Activated CD8-positive, alpha-beta T cell treated with anti-CD3 and anti-CD28 coated beads, Interleukin-2, amount 10 ng/mL, durations not matched to agents 7 days and 5 days (primary cell): ENCODE measurements at regions not wholly inside any gene's neighbourhood (a gene's known extent, or its start where the extent isn't known, plus 50 kb on each side); places are given as distances from the start of the nearest gene placed in this dataset.

Experiments
- ATAC-seq: fragments of 150-1000 bp; cut with Tn5 transposase; one replicate; pipeline ENCODE4 v1.10.0; 2021; ENCODE audit warnings: moderate library complexity
- CTCF ChIA-PET: fragments of 350-600 bp; sonication (Branson Sonifier 250); formaldehyde crosslinking; loops from one replicate; lab custom pipeline; 2021; ENCODE audit warnings: antibody characterized with exemption; lab: Charles Lee
- POLR2A ChIA-PET: fragments of 350-600 bp; sonication (Branson Sonifier 250); formaldehyde crosslinking; loops from one replicate; lab custom pipeline; 2021; ENCODE audit warnings: antibody characterized with exemption; lab: Charles Lee
- DNase-seq: peaks from one replicate; pipeline ENCODE4 v3.0.0-alpha.2; 2020
- H3K27ac Mint-ChIP-seq: one replicate; pipeline ENCODE4 v1.8.0; 2021; ENCODE audit warnings: mild to moderate bottlenecking, mixed read lengths
- H3K27me3 Mint-ChIP-seq: one replicate; pipeline ENCODE4 v1.8.0; 2021; ENCODE audit warnings: low read depth, mixed read lengths
- H3K36me3 Mint-ChIP-seq: one replicate; pipeline ENCODE4 v1.8.0; 2021; ENCODE audit warnings: low read depth, mixed read lengths
- H3K4me1 Mint-ChIP-seq: one replicate; pipeline ENCODE4 v1.8.0; 2021; ENCODE audit warnings: low read depth, mixed read lengths
- H3K4me3 Mint-ChIP-seq: one replicate; pipeline ENCODE4 v1.8.0; 2021; ENCODE audit warnings: mild to moderate bottlenecking, mixed read lengths
- H3K9me3 Mint-ChIP-seq: one replicate; pipeline ENCODE4 v1.8.0; 2022; ENCODE audit warnings: mixed read lengths; ENCODE audit not compliant: insufficient read depth

DNA sequence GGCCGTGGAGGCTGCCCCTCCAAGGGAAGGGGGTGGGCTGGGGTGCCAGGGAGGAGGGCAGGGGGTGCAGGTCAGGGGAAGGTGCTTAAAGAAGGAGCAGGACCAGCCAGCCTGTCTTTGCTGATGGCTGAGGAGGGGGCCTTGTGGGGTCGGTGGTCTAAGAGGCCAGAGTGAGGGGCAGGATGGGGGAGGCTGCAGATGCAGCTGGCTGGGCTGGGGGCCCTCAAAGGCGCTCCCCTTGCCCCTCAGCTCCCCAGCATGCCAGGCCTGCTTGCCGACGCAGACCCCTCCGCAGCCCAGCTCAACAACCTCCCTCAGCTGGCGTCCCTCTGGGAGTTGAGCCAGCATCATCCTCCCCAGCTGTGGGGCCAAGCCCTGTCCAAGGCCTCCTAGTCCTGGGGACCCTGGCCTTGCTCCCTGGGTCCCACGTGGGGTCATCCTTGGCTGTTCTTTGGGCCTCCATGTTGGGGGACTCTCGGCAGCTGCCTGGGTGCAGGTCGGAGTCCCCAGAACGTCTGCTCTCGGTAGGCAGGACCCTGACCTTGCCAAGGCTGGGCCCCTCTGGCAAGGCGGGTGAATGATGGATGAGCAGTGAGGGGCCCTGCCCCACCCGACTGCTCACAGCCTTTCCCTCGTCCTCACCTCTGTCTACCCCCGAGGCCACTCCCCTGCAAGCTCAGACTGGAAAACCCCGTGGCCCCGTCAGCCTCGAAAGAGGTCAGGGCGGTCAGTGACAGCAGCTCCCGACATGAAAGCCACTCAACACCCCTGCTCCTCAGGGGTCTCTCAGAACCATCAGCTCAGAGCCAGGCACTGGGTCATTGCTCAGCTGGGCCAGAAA is 119.4 kb downstream of the FAM53A start:
- CTCF ChIA-PET = interaction anchor here (1.0 kb wide), 1 partner anchor 16 kb away, joined by 3 read pairs; no protein-coding TSS in a partner anchor
- DNase-seq = no peak
- Mint-ChIP-seq H3K36me3 (no peaks in the 10 kb centered on the region), H3K9me3 (no peaks in the 10 kb centered on the region), H3K4me1 (peaks cover 3% of the 10 kb centered on the region), H3K27me3 (no peaks in the 10 kb centered on the region), H3K4me3 (no peak overlapping the region), H3K27ac (no peak overlapping the region)
- POLR2A ChIA-PET = no interaction called here
- ATAC-seq = no peak

DNA sequence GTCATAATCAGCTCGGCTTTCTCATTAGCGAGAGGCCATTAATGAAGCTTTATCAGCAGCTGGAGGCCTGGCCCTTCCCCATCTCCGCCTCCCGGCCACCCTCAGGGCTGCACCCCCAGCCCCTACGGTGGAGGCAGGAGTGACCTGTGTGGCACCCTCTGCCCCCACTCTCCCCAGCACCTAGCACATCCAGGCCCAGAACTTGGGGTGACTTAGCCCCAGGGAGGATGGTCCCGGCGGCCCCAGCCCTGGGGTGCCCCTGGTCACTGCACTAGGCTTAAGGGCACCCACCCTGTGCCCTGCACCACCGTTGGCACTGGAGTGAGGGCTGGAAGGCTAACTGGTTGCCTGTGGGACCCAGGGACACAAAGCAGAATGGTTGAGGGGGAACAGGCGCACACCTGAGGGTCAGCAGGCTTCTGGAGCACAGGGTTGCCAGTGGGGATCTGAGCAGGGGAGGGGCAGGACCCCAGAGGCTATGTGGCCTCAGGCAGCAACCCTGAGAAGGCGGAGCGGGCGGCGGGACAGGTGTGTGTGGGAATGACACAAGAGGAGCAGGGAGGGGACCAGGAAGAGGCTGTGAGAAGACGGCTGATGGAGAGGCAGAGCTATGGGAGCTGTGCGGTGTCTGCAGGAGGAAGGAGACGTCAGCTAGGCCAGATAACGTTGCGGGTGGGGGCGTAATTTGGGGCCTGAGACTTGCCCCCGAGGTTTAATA is 120.2 kb downstream of the FAM53A start:
- H3K9me3 Mint-ChIP-seq = no peaks in the 10 kb centered on the region
- ATAC-seq (no peak), DNase-seq (no peak)
- H3K4me3 Mint-ChIP-seq = no peak overlapping the region
- H3K4me1 Mint-ChIP-seq = peaks cover 3% of the 10 kb centered on the region
- ChIA-PET CTCF (interaction anchor here (1.0 kb wide), 1 partner anchor 15 kb away, joined by 3 read pairs; no protein-coding TSS in a partner anchor), POLR2A (no interaction called here)
- H3K36me3 Mint-ChIP-seq = no peaks in the 10 kb centered on the region
- H3K27me3 Mint-ChIP-seq = no peaks in the 10 kb centered on the region
- H3K27ac Mint-ChIP-seq = no peak overlapping the region

DNA sequence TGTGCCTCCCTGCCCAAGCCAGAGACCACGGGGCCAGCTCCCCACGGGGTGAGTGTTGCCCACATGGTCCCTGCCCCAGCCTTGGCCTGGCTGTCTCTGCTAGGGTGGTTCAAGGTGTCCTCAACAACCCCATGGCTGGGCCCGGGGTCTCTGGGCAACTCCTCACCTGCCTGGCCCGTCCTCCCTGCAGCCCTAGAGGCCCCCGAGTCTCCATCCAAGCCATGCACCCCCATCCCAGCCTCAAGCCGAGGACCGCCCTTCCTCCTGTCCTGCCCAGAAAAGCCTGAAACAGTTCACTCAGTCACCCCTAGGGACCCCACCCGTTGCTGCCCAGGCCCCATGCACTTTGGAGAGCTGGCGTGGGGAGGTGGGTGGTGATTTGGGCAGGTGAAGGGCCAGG is 120.9 kb downstream of the FAM53A start:
- CTCF ChIA-PET = no interaction called here

DNA sequence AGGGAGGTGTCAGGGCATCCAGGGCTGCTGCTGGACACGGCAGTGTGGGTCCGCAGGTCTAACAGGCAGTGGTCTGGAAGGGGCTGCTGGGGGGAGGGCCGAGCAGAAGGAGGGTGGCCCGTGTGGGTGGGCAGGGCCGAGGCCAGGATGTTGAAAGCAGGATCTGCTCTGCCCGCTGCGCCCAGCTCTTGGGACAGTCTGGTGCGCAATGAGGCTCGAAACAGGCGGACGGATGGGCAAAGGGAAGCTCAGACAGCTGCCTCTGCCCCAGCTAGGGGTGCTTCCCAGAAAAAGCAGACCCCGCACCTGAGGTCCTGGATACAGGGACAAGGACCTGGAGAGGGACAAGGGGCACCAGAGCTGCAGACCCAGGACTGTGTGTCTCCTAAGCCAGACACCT is 121.3 kb downstream of the FAM53A start:
- Mint-ChIP-seq H3K27ac (no peak overlapping the region), H3K36me3 (no peaks in the 10 kb centered on the region), H3K4me3 (no peak overlapping the region), H3K9me3 (no peaks in the 10 kb centered on the region), H3K27me3 (no peaks in the 10 kb centered on the region), H3K4me1 (peaks cover 3% of the 10 kb centered on the region)
- POLR2A ChIA-PET = no interaction called here
- DNase-seq = no peak
- ATAC-seq = no peak
- CTCF ChIA-PET = no interaction called here

More for the DNA sequence above, 120.9 kb downstream of the FAM53A start:
- Mint-ChIP-seq H3K4me3 (no peak overlapping the region), H3K4me1 (peaks cover 3% of the 10 kb centered on the region), H3K27ac (no peak overlapping the region), H3K36me3 (no peaks in the 10 kb centered on the region), H3K27me3 (no peaks in the 10 kb centered on the region), H3K9me3 (no peaks in the 10 kb centered on the region)
- no peak for ATAC-seq
- no peak for DNase-seq
- POLR2A ChIA-PET = no interaction called here

DNA sequence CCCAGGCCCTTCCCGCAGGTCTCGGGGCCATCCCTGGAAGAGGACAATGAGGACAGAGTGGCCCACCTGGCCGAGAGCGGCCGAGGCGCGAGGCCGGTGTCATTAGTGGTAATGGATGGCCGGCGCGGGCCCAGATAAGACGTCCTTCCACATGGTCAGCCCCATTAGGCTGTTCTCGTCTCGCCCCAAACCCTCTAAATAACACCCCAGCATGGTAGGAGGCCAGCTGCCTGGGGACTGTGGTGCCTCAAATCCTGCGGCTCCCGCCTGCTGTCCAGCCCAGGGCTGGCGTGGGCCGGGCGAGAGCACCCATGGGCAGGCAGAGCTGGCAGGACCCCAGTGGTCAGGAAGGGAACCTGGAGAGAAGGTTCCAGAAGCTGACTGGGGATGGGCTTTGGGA is 121.7 kb downstream of the FAM53A start:
- POLR2A ChIA-PET = no interaction called here
- H3K36me3 Mint-ChIP-seq = no peaks in the 10 kb centered on the region

DNA sequence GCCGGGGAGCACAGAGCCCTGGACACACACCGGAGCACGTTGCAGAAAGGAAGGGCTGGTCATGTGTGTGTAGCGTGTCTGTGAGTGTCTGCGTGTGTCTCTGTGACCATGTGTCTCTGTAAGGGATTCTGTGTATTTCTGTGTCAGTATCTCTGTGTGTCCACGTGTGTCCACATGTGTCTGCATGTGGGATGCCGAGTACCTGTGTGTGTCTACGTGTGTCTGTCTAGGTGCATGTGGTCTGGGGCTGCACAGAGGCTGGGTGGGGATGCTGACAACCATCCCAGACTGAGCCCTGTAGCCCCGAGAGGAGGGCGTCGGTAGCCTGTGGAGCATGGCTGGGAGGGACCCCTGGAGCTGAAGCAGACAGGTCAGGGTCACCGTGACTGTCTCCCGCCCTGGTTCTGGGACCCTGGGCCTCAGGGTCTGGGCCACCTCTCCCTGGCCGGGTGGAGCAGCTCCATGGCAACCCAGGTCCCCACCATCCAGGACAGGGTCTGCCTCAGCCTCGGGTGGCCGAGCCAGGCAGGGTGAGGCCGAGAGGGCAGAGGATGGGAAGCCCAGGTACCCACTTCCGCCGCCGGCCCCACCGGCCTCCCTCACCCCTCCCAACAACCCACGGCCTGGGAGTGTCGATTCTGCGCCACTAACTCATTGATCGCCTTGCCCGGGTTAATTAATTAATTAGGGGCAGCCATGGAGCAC is 122.7 kb downstream of the FAM53A start:
- Mint-ChIP-seq H3K4me3 (no peak overlapping the region), H3K9me3 (no peaks in the 10 kb centered on the region), H3K27me3 (peaks cover 3% of the 10 kb centered on the region), H3K27ac (no peak overlapping the region), H3K36me3 (no peaks in the 10 kb centered on the region), H3K4me1 (peaks cover 3% of the 10 kb centered on the region)
- ATAC-seq (no peak), DNase-seq (no peak)
- POLR2A ChIA-PET = no interaction called here
- CTCF ChIA-PET = no interaction called here

More for the DNA sequence above, 121.7 kb downstream of the FAM53A start:
- Mint-ChIP-seq H3K27ac (no peak overlapping the region), H3K27me3 (no peaks in the 10 kb centered on the region), H3K9me3 (no peaks in the 10 kb centered on the region), H3K4me3 (no peak overlapping the region), H3K4me1 (peaks cover 3% of the 10 kb centered on the region)
- CTCF ChIA-PET = no interaction called here
- no peak for ATAC-seq
- DNase-seq = no peak

DNA sequence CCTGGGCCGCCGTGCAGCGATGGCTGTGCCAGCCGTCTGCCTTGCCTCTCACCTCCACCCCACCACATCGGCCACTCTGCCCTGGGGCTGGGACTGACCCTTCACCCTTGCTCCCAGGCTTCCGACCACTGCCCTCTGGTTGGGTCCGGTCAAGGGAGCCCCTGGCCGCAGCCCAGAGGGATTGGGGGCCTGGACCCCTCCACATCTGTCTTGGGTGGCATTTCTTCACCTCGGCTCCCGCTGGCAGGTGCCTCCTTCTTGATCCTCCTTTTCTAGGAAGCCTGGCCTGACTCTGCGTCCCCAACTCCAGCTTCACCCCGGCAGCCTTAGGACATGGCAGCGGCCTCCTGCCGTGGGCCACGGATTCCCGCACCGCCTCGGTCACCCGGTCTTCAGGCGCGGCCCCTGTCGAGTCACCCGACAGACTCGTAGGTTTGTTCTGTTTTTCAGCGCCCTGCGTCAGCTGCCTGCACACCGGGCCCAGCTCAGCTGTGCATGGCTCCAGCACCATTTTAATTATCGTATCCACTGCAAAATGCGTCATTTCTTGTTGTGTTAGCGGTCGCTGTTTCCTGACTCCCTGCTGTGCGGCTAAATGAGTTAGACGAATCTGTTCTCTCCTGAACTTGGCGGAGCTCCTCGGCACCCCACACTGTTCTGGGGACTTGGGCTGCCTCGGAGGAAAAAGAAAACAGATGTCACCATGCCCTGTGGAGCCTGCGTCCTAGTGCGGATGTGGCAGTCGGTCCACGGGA is 124.0 kb downstream of the FAM53A start:
- ChIA-PET POLR2A (no interaction called here), CTCF (no interaction called here)
- Mint-ChIP-seq H3K4me3 (no peak overlapping the region), H3K27me3 (peaks cover 3% of the 10 kb centered on the region), H3K27ac (no peak overlapping the region), H3K36me3 (no peaks in the 10 kb centered on the region), H3K4me1 (no peaks in the 10 kb centered on the region), H3K9me3 (no peaks in the 10 kb centered on the region)
- no peak for ATAC-seq
- no peak for DNase-seq

DNA sequence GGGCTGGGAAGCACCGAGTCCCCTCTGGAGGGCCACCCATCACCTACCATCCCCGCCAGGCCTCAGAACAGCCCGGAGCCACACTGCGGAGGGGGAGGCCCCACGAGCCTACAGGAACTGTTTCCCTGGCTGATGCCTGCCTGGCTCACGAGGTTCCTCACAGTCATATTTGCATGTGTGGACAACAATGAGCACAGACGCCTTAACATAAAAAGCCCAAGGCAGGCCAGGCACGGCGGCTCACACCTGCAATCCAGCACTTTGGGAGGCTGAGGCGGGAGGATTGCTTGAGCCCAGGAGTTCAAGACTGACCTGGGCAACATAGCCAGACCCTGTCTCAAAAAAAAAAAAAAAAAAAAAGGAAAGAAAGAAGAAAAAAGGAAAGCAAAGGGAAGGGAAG is 125.9 kb downstream of the FAM53A start:
- no peak for ATAC-seq

DNA sequence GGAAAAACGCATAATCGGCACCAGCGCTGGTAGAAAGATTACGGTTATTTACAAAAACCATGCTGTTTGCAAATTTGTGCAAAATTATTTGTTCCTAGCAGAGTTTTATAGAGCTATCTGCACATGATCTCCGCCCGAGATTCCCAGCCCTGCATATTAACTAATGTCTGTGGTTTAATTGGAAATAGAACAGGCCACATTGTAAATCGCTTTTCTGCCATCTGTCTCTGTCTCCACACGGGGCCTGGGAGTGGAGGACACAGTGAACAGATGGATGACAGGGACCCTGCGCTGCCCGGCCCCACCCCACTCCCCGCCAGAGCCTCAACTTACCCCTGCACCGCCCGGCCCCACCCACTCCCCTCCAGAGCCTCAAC is 126.9 kb downstream of the FAM53A start:
- H3K9me3 Mint-ChIP-seq = no peaks in the 10 kb centered on the region
- CTCF ChIA-PET = no interaction called here
- POLR2A ChIA-PET = no interaction called here
- no peak for ATAC-seq
- peaks cover 3% of the 10 kb centered on the region for H3K27me3 Mint-ChIP-seq
- no peak overlapping the region for H3K4me3 Mint-ChIP-seq
- no peaks in the 10 kb centered on the region for H3K36me3 Mint-ChIP-seq
- no peak for DNase-seq
- H3K4me1 Mint-ChIP-seq = no peaks in the 10 kb centered on the region
- H3K27ac Mint-ChIP-seq = no peak overlapping the region

More for the DNA sequence above, 125.9 kb downstream of the FAM53A start:
- no peak for DNase-seq
- Mint-ChIP-seq H3K9me3 (no peaks in the 10 kb centered on the region), H3K36me3 (no peaks in the 10 kb centered on the region), H3K4me3 (no peak overlapping the region), H3K27ac (no peak overlapping the region), H3K4me1 (no peaks in the 10 kb centered on the region), H3K27me3 (peaks cover 3% of the 10 kb centered on the region)
- ChIA-PET POLR2A (no interaction called here), CTCF (no interaction called here)

DNA sequence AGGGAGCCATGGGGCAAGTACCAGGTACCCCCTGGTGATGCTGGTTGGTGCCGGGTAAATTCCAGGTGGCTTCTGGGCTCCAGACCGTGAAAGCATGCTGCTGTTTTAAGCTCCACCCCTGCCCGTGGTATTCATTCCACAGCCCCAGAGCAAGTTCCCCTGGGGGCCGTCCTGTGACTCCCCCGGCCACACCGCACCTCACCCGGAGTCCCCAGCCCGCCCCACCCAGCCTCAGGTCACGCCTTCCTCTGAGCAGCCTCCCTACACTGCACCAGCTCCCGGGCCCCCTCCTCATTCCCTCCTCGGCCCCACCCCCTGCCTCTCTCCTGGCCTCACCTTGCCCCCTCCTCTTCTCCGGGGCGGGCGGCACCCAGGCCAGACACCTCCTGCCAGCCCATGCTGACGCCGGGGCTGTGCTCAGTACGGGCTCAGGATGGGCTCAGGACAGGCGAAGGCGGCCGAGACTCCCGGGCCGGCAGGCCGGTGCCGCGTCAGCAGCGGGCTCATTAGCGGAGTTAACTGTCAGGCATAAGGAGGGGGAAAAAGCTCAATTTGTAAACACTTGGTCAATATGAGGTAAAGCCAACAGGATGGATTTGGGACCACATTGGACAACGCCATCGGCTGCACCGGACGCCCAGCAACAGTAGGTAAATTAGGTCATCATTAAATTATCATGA is 127.4 kb downstream of the FAM53A start:
- ATAC-seq = no peak
- ChIA-PET POLR2A (no interaction called here), CTCF (no interaction called here)
- Mint-ChIP-seq H3K4me1 (no peaks in the 10 kb centered on the region), H3K36me3 (no peaks in the 10 kb centered on the region), H3K9me3 (no peaks in the 10 kb centered on the region), H3K27me3 (peaks cover 3% of the 10 kb centered on the region), H3K4me3 (no peak overlapping the region), H3K27ac (no peak overlapping the region)
- no peak for DNase-seq

DNA sequence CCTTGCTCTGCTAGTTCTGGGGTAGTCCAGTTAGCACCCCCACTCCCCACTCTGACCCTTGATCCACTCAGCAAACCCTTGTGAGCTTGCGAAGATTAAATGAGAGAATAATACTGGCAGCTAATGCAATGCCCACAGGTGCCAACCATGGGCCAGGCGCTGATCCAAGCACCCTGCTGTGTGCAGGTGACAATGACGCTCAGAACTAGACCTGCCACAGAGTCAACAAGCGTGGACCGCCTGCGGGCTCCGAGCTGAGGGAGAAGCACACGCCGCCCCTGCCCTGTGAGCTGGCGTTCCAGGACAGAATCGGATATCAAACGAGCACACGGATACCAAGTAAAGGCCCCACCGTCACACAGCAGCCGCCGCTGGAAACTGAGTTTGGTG is 129.2 kb downstream of the FAM53A start:
- POLR2A ChIA-PET = no interaction called here
- H3K4me1 Mint-ChIP-seq = no peaks in the 10 kb centered on the region
- H3K27ac Mint-ChIP-seq = no peak overlapping the region
- no peaks in the 10 kb centered on the region for H3K36me3 Mint-ChIP-seq
- CTCF ChIA-PET = no interaction called here
- ATAC-seq (no peak), DNase-seq (no peak)
- H3K27me3 Mint-ChIP-seq = peaks cover 3% of the 10 kb centered on the region
- H3K9me3 Mint-ChIP-seq = no peaks in the 10 kb centered on the region
- H3K4me3 Mint-ChIP-seq = no peak overlapping the region
